ENCODE measurements at regions not wholly inside any gene's neighbourhood (a gene's known extent, or its start where the extent isn't known, plus 50 kb on each side); places are given as distances from the start of the nearest gene placed in this dataset.

- no peak for TF ChIP-seq ELF1 (IDR thresholded peaks at IDR 0.05)
- TF ChIP-seq CTCF (IDR thresholded peaks at IDR 0.05), result no peak
- no peak for TF ChIP-seq YY1 (IDR thresholded peaks at IDR 0.05; ENCODE audit: low read depth)
- no peak for TF ChIP-seq ZBTB33 (IDR thresholded peaks at IDR 0.05; ENCODE audit: borderline replicate concordance, low read depth)
Measured at GRCh38 chr21:30964283-30964682, 74.0 kb downstream of the KRTAP19-8 start.
